HepG2 (cell line): ENCODE measurements at regions not wholly inside any gene's neighbourhood (a gene's known extent, or its start where the extent isn't known, plus 50 kb on each side); places are given as distances from the start of the nearest gene placed in this dataset.

Experiments used
- ATAC-seq: fragments of 200-7000 bp; cut with Tn5 transposase; 3 replicates; pipeline ENCODE4 v1.9.1; 2020; ENCODE audit warnings: mild to moderate bottlenecking, moderate library complexity
- BruUV-seq: library from RNA; stranded (reverse); fragments of 400-500 nt; replicated peaks from 2 replicates; lab custom pipeline; 2021; lab: Mats Ljungman, UMichigan
- CTCF ChIA-PET: fragments of 300-600 bp; formaldehyde crosslinking; extraction: SDS; loops from one replicate; lab custom pipeline; 2021; ENCODE audit warnings: low total read pairs, inconsistent platforms, low intra/inter-chr PET ratio; lab: Yijun Ruan, JAX
- POLR2A ChIA-PET: fragments of 350-600 bp; sonication (Branson Sonifier 250); formaldehyde crosslinking; loops from one replicate; lab custom pipeline; 2020; ENCODE audit warnings: antibody characterized with exemption, inconsistent platforms; lab: Yijun Ruan, JAX
- DNase-seq: peaks from one replicate; pipeline ENCODE4 v3.0.0-alpha.2; 2015; ENCODE audit warnings: low spot score
- FAIRE-seq: peaks from 3 replicates; lab custom pipeline; 2011; peaks lifted over from hg19 to GRCh38; lab: Jason Lieb, UNC
- H2AFZ ChIP-seq: one replicate; pipeline ENCODE4 v1.6.1; 2011; ENCODE audit warnings: low read length, inconsistent platforms
- H3K27ac ChIP-seq: fragments of 300-600 bp; 3 replicates; pipeline ENCODE4 v1.8.0; 2011; ENCODE audit warnings: mixed run types, mild to moderate bottlenecking, mixed read lengths, low read length, inconsistent platforms; ENCODE audit not compliant: insufficient read depth; ENCODE audit errors: extremely low read length
- H3K27me3 ChIP-seq, 2 experiments: fragments of 200-600 bp in 1 of 2; 2 replicates in 1 of 2; 3 replicates in 1 of 2; pipeline versions ENCODE4 v1.6.0 to v1.8.0; 2011; ENCODE audit warnings: low read length in 2 of 2, mild to moderate bottlenecking in 2 of 2, moderate library complexity in 2 of 2, inconsistent platforms in 1 of 2; ENCODE audit not compliant: insufficient read depth in 2 of 2, control insufficient read depth in 1 of 2
- H3K36me3 ChIP-seq, 2 experiments: fragments of 200-600 bp in 1 of 2; replicated peaks in 1 of 2; 2 replicates in 1 of 2; 3 replicates in 1 of 2; pipeline versions ENCODE4 v1.5.1 to v1.8.0; 2011; ENCODE audit warnings: low read length in 2 of 2, inconsistent platforms in 1 of 2; ENCODE audit not compliant: insufficient read depth in 2 of 2, control insufficient read depth in 1 of 2
- H3K4me1 ChIP-seq: 2 replicates; pipeline ENCODE4 v1.5.1; 2012; ENCODE audit warnings: low read length, inconsistent platforms; ENCODE audit not compliant: insufficient read depth
- H3K4me2 ChIP-seq: 2 replicates; pipeline ENCODE4 v1.6.0; 2011; ENCODE audit warnings: low read depth, low read length, inconsistent platforms
- H3K4me3 ChIP-seq, 3 experiments: fragments of 200-600 bp in 1 of 3; sonication (generic), shearing (Covaris generic) in 1 of 3; replicated peaks in 1 of 3; 2 replicates each; pipeline ENCODE4 v1.5.1; 2011 to 2016; ENCODE audit warnings: low read length in 3 of 3, inconsistent platforms in 2 of 3, low read depth in 2 of 3, mild to moderate bottlenecking in 2 of 3, control low read depth in 1 of 3, mixed read lengths in 1 of 3; ENCODE audit not compliant: insufficient read depth in 1 of 3
- H3K79me2 ChIP-seq: one replicate; pipeline ENCODE4 v1.6.1; 2011; ENCODE audit warnings: low read length, inconsistent platforms; ENCODE audit not compliant: insufficient read depth
- H3K9ac ChIP-seq: 2 replicates; pipeline ENCODE4 v1.6.0; 2011; ENCODE audit warnings: mild to moderate bottlenecking, low read depth, low read length, inconsistent platforms; ENCODE audit not compliant: insufficient read depth
- H3K9me3 ChIP-seq: 2 replicates; pipeline ENCODE4 v1.5.1; 2012; ENCODE audit warnings: mild to moderate bottlenecking, low read length
- H4K20me1 ChIP-seq: 2 replicates; pipeline ENCODE4 v1.6.0; 2011; ENCODE audit warnings: inconsistent platforms, mild to moderate bottlenecking, low read length, moderate library complexity; ENCODE audit not compliant: insufficient read depth
- HMG20A ChIP-seq: IDR thresholded peaks from 2 replicates; pipeline ENCODE4 v1.6.1; 2016; ENCODE audit warnings: borderline replicate concordance
- KDM4B ChIP-seq: sonication (generic); formaldehyde crosslinking; IDR thresholded peaks from 2 replicates; pipeline ENCODE4 v1.4.0; 2020; ENCODE audit warnings: missing genetic modification reagents
- SRSF9 ChIP-seq: fragments of 200-400 bp; formaldehyde crosslinking; IDR thresholded peaks from 2 replicates; pipeline ENCODE4 v1.6.1; 2018; ENCODE audit warnings: borderline replicate concordance, mild to moderate bottlenecking, low read depth, low read length; ENCODE audit not compliant: insufficient read depth, poor library complexity, severe bottlenecking
- ZBTB49 ChIP-seq: sonication (generic); formaldehyde crosslinking; IDR thresholded peaks from 2 replicates; pipeline ENCODE4 v1.4.0; 2020; ENCODE audit warnings: missing genetic modification reagents, borderline replicate concordance
- ZNF230 ChIP-seq: sonication (generic); formaldehyde crosslinking; IDR thresholded peaks from 2 replicates; pipeline ENCODE4 v1.4.0; 2020; ENCODE audit warnings: mild to moderate bottlenecking, missing genetic modification reagents
- ZNF280B ChIP-seq: sonication (generic); formaldehyde crosslinking; IDR thresholded peaks from 2 replicates; pipeline ENCODE4 v1.5.0; 2020; ENCODE audit warnings: missing genetic modification reagents, mild to moderate bottlenecking, borderline replicate concordance
- ZNF33B ChIP-seq: sonication (generic); formaldehyde crosslinking; IDR thresholded peaks from 2 replicates; pipeline ENCODE4 v1.5.1; 2020; ENCODE audit warnings: mild to moderate bottlenecking, missing genetic modification reagents
- ZNF670 ChIP-seq: sonication (generic); formaldehyde crosslinking; IDR thresholded peaks from 2 replicates; pipeline ENCODE4 v1.8.0; 2022; ENCODE audit warnings: mild to moderate bottlenecking, missing genetic modification reagents, borderline replicate concordance
- ZNF678 ChIP-seq: sonication (generic); formaldehyde crosslinking; IDR thresholded peaks from 2 replicates; pipeline ENCODE4 v1.4.0; 2020; ENCODE audit warnings: mild to moderate bottlenecking, missing genetic modification reagents
- ZNF691 ChIP-seq: sonication (generic); formaldehyde crosslinking; IDR thresholded peaks from 2 replicates; pipeline ENCODE4 v1.4.0; 2020; ENCODE audit warnings: missing genetic modification reagents, low read depth, mild to moderate bottlenecking, borderline replicate concordance
- ZSCAN29 ChIP-seq: sonication (generic); formaldehyde crosslinking; conservative IDR thresholded peaks from 2 replicates; pipeline ENCODE4 v1.4.0; 2020; ENCODE audit warnings: mild to moderate bottlenecking, missing genetic modification reagents
- WGBS: methylation state at CpG from one replicate; pipeline ENCODE4 v1.1.6; 2017; ENCODE audit warnings: low lambda C conversion rate; 5-methylcytosine and 5-hydroxymethylcytosine counted together
- in situ Hi-C: cut with HindIII; loops from 2 replicates; pipeline ENCODE4 v1.10.0; 2017; ENCODE audit warnings: low pct_unique_long_range_greater_than_20kb; ENCODE audit not compliant: extremely low pct_ligation_motif_present
- intact Hi-C: fragments of 100-400 bp; cut with micrococcal nuclease; formaldehyde crosslinking; loops from one replicate; pipeline ENCODE4 v1.10.0; 2022; ENCODE audit not compliant: unreplicated experiment
- TF ChIP-seq, protein P1 (sequence below): sonication (generic); formaldehyde crosslinking; IDR thresholded peaks from 2 replicates; pipeline ENCODE4 v1.4.0; 2020; ENCODE audit warnings: missing genetic modification reagents

DNA sequence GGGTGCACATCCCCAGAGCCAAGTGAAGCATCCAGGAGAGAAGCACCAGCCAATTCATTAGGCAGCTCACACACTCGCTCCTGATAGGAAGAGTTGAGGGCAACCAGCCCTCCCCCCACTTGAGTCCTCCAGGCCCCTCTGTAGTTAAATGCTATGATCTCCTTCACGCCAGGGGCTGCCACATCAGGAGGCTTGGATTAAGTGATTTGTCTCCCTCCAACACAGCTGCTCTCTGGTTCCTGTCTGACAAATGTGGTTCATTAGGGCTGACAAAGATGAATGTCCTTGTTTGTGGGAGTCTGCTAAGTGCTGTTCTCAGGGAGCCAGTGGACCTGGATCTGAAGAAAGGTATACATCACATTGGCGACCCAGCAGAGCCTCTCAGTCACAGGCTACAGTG, 94.5 kb upstream of the WSCD1 start:
- FAIRE-seq (no peak), DNase-seq (no peak), ATAC-seq (no peak)
- 0% methylated on average over 1 of the region's 3 CpGs for WGBS
- no peaks in the 10 kb centered on the region for H3K79me2 ChIP-seq
- H3K4me1 ChIP-seq = 0 out of 2 replicates have a peak, but pooled peaks cover 8% of the 10 kb centered on the region
- in situ Hi-C loops (no loop called here), intact Hi-C loops (no loop called here)
- H3K27me3 ChIP-seq = 0 out of 5 replicates have a peak, but pooled peaks cover 0 to 2% of the 10 kb centered on the region in 2 experiments
- H2AFZ ChIP-seq = no peak overlapping the region
- no peak overlapping the region for H3K4me3 ChIP-seq
- H3K36me3 ChIP-seq = no peaks in the 10 kb centered on the region
- BruUV-seq = no TSS peak
- H3K27ac ChIP-seq = no peak overlapping the region
- CTCF ChIA-PET = no interaction called here
- H3K4me2 ChIP-seq = no peak overlapping the region
- POLR2A ChIA-PET = no interaction called here
- H3K9me3 ChIP-seq = peaks cover 14% of the 10 kb centered on the region
- no peaks in the 10 kb centered on the region for H4K20me1 ChIP-seq
- H3K9ac ChIP-seq = no peak overlapping the region
- TF ChIP-seq, protein P1, sequence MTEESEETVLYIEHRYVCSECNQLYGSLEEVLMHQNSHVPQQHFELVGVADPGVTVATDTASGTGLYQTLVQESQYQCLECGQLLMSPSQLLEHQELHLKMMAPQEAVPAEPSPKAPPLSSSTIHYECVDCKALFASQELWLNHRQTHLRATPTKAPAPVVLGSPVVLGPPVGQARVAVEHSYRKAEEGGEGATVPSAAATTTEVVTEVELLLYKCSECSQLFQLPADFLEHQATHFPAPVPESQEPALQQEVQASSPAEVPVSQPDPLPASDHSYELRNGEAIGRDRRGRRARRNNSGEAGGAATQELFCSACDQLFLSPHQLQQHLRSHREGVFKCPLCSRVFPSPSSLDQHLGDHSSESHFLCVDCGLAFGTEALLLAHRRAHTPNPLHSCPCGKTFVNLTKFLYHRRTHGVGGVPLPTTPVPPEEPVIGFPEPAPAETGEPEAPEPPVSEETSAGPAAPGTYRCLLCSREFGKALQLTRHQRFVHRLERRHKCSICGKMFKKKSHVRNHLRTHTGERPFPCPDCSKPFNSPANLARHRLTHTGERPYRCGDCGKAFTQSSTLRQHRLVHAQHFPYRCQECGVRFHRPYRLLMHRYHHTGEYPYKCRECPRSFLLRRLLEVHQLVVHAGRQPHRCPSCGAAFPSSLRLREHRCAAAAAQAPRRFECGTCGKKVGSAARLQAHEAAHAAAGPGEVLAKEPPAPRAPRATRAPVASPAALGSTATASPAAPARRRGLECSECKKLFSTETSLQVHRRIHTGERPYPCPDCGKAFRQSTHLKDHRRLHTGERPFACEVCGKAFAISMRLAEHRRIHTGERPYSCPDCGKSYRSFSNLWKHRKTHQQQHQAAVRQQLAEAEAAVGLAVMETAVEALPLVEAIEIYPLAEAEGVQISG (CRISPR knock-in tag) = no peak
- TF ChIP-seq ZNF678 (CRISPR knock-in tag) (no peak), ZSCAN29 (CRISPR knock-in tag) (no peak), KDM4B (CRISPR knock-in tag) (no peak), HMG20A (CRISPR knock-in tag) (no peak), ZNF230 (CRISPR knock-in tag) (no peak), SRSF9 (no peak), ZNF280B (CRISPR knock-in tag) (no peak), ZNF33B (CRISPR knock-in tag) (no peak), ZNF670 (no peak), ZBTB49 (no peak), ZNF691 (CRISPR knock-in tag) (no peak)
